Pancreas (tissue), 10 donors: ENCODE measurements at regions not wholly inside any gene's neighbourhood (a gene's known extent, or its start where the extent isn't known, plus 50 kb on each side); places are given as distances from the start of the nearest gene placed in this dataset.
A peak's percentile ranks its signal among the peaks of the same experiment; 100 is the strongest.

Experiments
- ATAC-seq, 4 donors: fragments of 200-7000 bp; cut with Tn5 transposase; one replicate each; pipeline versions ENCODE4 v1.8.0 to v1.9.1; 2020; ENCODE audit warnings: mild to moderate bottlenecking in 4 of 4, moderate library complexity in 4 of 4
- DNase-seq, 6 donors: peaks; one replicate each; pipeline ENCODE4 v3.0.0-alpha.2; 2020
- FAIRE-seq: peaks from 2 replicates; lab custom pipeline; 2012; peaks lifted over from hg19 to GRCh38; lab: Jason Lieb, UNC
- H3K27ac ChIP-seq, 4 donors: fragments of 200-600 bp; sonication (generic); 1 replicate in 3 of 4; 2 replicates in 1 of 4; pipeline versions ENCODE4 v1.5.0 to v1.8.0; 2020
- H3K27me3 ChIP-seq, 4 donors: fragments of 200-600 bp; one replicate each; pipeline ENCODE4 v1.8.0; 2021
- H3K36me3 ChIP-seq, 3 donors: fragments of 200-600 bp; sonication (generic) in 1 of 3; one replicate each; pipeline versions ENCODE4 v1.5.0 to v1.8.0; 2020 to 2021
- H3K4me1 ChIP-seq, 3 donors: fragments of 200-600 bp; one replicate each; pipeline ENCODE4 v1.8.0; 2021
- H3K4me3 ChIP-seq, 4 donors: fragments of 200-600 bp; sonication (generic) in 2 of 4; one replicate each; pipeline versions ENCODE4 v1.5.0 to v1.8.0; 2020 to 2021
- H3K9me3 ChIP-seq, 4 donors: fragments of 200-600 bp; one replicate each; pipeline ENCODE4 v1.8.0; 2021
- WGBS, 2 donors: extraction: QIAGEN DNeasy Blood & Tissue Kit; methylation state at CpG; one replicate each; pipeline ENCODE4 v1.1.7; 2013; 5-methylcytosine and 5-hydroxymethylcytosine counted together
- intact Hi-C, 3 donors: fragments of 100-400 bp; cut with DNase I; formaldehyde crosslinking; loops; one replicate each; pipeline versions ENCODE4 v1.11.1 to v1.14.2; 2022
- TF ChIP-seq, protein P1 (sequence below), 4 donors: fragments of 200-600 bp; sonication (generic) in 3 of 4; IDR thresholded peaks; one replicate each; pipeline versions ENCODE4 v1.5.0 to v1.8.0; 2021; ENCODE audit warnings: antibody characterized with exemption in 4 of 4
- donor health status: healthy with polysubstance abuse.
- donor health status: DM: no; HTN: no; CAD: no; lungs with moderate emphysema.
- donor health status: DM: no; HTN: no; CAD: no.
- donor health status: control.
- donor health status: control.
- donor health status: Bipolar disorder and iron deficiency.
- donor health status: DM: yes; HTN: yes; CAD: no.
- donor health status: DM: no; HTN: no; CAD: no.
- donor health status: DM: no; HTN: no; CAD: no.
- donor health status: DM: yes; HTN: yes; CAD: no.

DNA sequence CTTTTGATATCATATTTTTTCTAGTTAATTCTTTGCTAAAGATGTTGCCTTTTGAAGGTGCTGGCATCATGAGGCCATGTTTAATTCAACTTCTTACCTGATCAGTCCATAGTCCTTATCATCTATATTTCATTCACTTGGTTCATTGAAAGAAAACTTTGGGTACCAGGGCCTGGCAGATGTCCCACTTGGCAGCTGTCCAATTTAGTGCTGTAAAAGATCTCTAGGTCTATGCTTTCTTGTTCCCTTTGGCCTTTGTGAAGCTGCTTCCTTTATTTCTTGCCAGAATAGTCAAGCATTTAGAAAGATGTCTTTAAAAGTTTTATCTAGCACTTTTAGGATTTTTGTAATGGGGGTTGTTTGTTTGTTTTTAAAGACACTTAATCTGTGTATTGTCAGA is 61.7 kb upstream of the EYA4 start:
- TF ChIP-seq, protein P1, sequence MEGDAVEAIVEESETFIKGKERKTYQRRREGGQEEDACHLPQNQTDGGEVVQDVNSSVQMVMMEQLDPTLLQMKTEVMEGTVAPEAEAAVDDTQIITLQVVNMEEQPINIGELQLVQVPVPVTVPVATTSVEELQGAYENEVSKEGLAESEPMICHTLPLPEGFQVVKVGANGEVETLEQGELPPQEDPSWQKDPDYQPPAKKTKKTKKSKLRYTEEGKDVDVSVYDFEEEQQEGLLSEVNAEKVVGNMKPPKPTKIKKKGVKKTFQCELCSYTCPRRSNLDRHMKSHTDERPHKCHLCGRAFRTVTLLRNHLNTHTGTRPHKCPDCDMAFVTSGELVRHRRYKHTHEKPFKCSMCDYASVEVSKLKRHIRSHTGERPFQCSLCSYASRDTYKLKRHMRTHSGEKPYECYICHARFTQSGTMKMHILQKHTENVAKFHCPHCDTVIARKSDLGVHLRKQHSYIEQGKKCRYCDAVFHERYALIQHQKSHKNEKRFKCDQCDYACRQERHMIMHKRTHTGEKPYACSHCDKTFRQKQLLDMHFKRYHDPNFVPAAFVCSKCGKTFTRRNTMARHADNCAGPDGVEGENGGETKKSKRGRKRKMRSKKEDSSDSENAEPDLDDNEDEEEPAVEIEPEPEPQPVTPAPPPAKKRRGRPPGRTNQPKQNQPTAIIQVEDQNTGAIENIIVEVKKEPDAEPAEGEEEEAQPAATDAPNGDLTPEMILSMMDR (IDR thresholded peaks at IDR 0.05), result no peak
- ATAC-seq (no peak), FAIRE-seq (no peak), DNase-seq (no peak)
- H3K36me3 ChIP-seq, result no peaks in the 10 kb centered on the region
- intact Hi-C loops, result no loop called here
- no peak overlapping the region for H3K27ac ChIP-seq
- H3K27me3 ChIP-seq, result no peaks in the 10 kb centered on the region
- H3K4me3 ChIP-seq, result no peak overlapping the region
- H3K9me3 ChIP-seq, result no peaks in the 10 kb centered on the region
- H3K4me1 ChIP-seq, result no peaks in the 10 kb centered on the region

DNA sequence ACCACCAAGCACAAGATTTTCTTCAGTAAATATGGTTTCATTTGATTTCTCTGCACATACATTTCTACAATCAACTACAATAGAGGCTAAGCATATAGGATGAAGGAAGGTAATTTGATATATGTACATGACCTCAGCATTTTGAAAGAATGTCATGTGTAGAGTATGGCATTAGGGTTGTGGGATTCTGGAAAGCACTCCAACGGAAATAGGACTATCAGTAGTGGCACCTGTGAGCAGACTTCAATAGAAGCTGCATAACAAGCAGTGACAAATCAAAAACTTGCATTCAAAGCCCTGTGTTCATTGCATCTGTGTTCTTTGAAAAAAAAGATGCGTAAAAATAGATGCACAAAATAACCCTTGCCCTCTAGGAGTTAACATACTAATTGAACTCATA is 57.5 kb upstream of the EYA4 start:
- no peak for DNase-seq
- no peaks in the 10 kb centered on the region for H3K9me3 ChIP-seq
- WGBS, 2 donors, result 58 to 66% methylated on average over 2 of the region's 2 CpGs
- TF ChIP-seq, protein P1 (IDR thresholded peaks at IDR 0.05), result no peak
- intact Hi-C loops, result no loop called here
- H3K27ac ChIP-seq, result no peak overlapping the region
- ATAC-seq, result no peak
- H3K36me3 ChIP-seq, result no peaks in the 10 kb centered on the region
- H3K4me3 ChIP-seq, result no peak overlapping the region
- H3K27me3 ChIP-seq, result no peaks in the 10 kb centered on the region
- no peaks in the 10 kb centered on the region for H3K4me1 ChIP-seq
- FAIRE-seq, result no peak

DNA sequence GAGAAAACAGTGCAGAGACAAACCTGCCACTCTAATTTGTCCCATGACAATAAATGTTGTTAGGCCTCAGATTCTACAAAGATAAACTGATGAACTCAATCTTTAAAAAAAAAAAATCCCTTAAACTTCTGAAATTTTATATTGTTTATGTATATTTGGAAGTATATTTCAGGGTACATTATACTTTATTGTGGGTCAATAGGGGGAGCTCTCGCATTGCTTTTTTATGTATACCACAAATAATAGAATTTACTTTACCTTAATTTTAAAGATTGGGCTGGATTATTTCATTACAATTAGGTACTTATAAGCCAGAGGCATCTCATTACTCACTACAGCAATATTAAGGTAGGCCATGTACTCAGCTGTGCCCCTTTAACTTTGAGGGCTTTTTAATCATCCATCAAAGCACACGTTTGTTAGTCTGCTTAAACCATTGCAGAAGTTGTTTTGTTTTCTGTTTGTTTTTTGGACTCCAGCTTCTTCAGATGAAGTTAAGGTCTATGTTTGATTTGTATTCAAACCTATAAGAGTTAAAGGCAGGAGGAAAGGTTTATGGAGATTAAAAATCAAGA is 56.3 kb upstream of the EYA4 start:
- H3K27ac ChIP-seq, result no peak overlapping the region
- FAIRE-seq (peak; percentile 13), ATAC-seq (no peak), DNase-seq (no peak)
- intact Hi-C loops, result no loop called here
- H3K4me3 ChIP-seq, result no peak overlapping the region
- no peaks in the 10 kb centered on the region for H3K27me3 ChIP-seq
- TF ChIP-seq, protein P1 (IDR thresholded peaks at IDR 0.05), result peak in 3 of 4 donors; percentile 18 to 29 (median 23)
- no peaks in the 10 kb centered on the region for H3K9me3 ChIP-seq
- H3K36me3 ChIP-seq, result no peaks in the 10 kb centered on the region
- 24 to 28% methylated on average over 2 of the region's 2 CpGs for WGBS, 2 donors
- no peaks in the 10 kb centered on the region for H3K4me1 ChIP-seq

DNA sequence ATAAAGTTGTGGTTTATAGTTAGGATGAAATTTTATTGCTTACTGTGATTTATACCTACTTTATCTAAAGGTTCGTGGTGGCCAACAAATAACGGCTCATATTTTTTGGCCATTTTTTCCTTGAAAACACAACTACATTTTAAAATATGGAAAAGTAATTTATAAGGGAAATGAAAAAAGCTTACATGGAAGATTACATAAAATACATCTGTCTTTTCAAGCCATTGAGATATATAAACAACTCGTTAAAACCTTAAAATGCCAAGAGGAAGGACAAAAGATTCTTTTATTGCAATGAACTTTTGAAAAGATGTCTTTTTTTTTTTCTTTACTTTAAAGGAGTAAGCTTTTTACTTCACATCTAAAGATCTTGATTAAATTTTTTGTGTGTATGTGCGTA is 55.4 kb upstream of the EYA4 start:
- Histone ChIP-seq H3K27me3 (no peaks in the 10 kb centered on the region), H3K9me3 (no peaks in the 10 kb centered on the region), H3K36me3 (no peaks in the 10 kb centered on the region), H3K4me1 (no peaks in the 10 kb centered on the region), H3K4me3 (no peak overlapping the region), H3K27ac (no peak overlapping the region)
- TF ChIP-seq, protein P1 (IDR thresholded peaks at IDR 0.05), result no peak
- DNase-seq, result no peak
- intact Hi-C loops, result no loop called here
- FAIRE-seq, result no peak
- WGBS, 2 donors, result 54 to 70% methylated on average over 4 of the region's 4 CpGs
- ATAC-seq, result no peak

DNA sequence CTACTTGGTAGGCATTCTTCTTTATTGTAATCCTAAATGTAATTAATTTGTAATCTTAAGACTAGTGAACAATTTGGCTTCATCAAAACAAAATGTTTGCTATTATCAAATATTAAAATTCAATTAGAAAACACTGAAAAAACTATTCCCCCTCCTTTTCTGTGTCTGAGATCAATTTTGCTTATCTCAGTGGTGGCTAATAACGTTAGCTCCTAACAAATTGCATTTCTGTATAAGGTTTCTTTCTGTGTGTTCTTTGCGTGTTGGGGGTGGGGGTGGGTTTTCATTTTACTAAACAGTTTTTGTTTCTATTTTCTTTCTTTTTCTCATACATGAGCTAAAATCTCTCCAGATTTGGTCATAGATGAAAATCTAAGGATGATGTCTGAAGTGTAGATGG is 54.0 kb upstream of the EYA4 start:
- TF ChIP-seq, protein P1 (IDR thresholded peaks at IDR 0.05), result no peak
- intact Hi-C loops, result no loop called here
- H3K9me3 ChIP-seq, result no peaks in the 10 kb centered on the region
- H3K36me3 ChIP-seq, result no peaks in the 10 kb centered on the region
- H3K4me1 ChIP-seq, result no peaks in the 10 kb centered on the region
- WGBS, 2 donors, result 31 to 49% methylated on average over 2 of the region's 2 CpGs
- DNase-seq (no peak), ATAC-seq (no peak), FAIRE-seq (no peak)
- no peak overlapping the region for H3K4me3 ChIP-seq
- H3K27me3 ChIP-seq, result no peaks in the 10 kb centered on the region
- no peak overlapping the region for H3K27ac ChIP-seq
